Colonic mucosa (tissue), 4 donors: ENCODE measurements at regions not wholly inside any gene's neighbourhood (a gene's known extent, or its start where the extent isn't known, plus 50 kb on each side); places are given as distances from the start of the nearest gene placed in this dataset.

Experiments
- DNase-seq: peaks from one replicate; pipeline ENCODE4 v3.0.0-alpha.2; 2020
- H3K27ac ChIP-seq: fragments of 200-600 bp; one replicate; pipeline ENCODE4 v1.8.0; 2021
- H3K27me3 ChIP-seq: fragments of 200-600 bp; one replicate; pipeline ENCODE4 v1.8.0; 2021
- H3K36me3 ChIP-seq: fragments of 200-600 bp; one replicate; pipeline ENCODE4 v1.8.0; 2021
- H3K4me1 ChIP-seq: fragments of 200-600 bp; one replicate; pipeline ENCODE4 v1.8.0; 2021; ENCODE audit warnings: mild to moderate bottlenecking
- H3K4me3 ChIP-seq: fragments of 200-600 bp; one replicate; pipeline ENCODE4 v1.8.0; 2021
- H3K9ac ChIP-seq, 2 donors: one replicate each; pipeline ENCODE4 v1.7.0; 2013; ENCODE audit warnings: control low read depth in 2 of 2, low read depth in 2 of 2, low read length in 2 of 2
- H3K9me3 ChIP-seq: fragments of 200-600 bp; one replicate; pipeline ENCODE4 v1.8.0; 2021
- CTCF ChIP-seq: fragments of 200-600 bp; IDR thresholded peaks from one replicate; pipeline ENCODE4 v1.8.0; 2022; ENCODE audit warnings: antibody characterized with exemption, mild to moderate bottlenecking
- intact Hi-C: fragments of 100-400 bp; cut with DNase I; formaldehyde crosslinking; loops from one replicate; pipeline ENCODE4 v1.14.1; 2022
- donor health status: healthy.
- donor health status: DM: no; HTN: no; CAD: no.
- donor health status: DM: no; HTN: no; CAD: no.

- no peak for DNase-seq
- Histone ChIP-seq H3K4me3 (no peak overlapping the region), H3K36me3 (no peaks in the 10 kb centered on the region), H3K9me3 (no peaks in the 10 kb centered on the region), H3K27me3 (no peaks in the 10 kb centered on the region), H3K9ac (no peak overlapping the region), H3K27ac (no peak overlapping the region), H3K4me1 (peaks cover 12% of the 10 kb centered on the region)
- TF ChIP-seq CTCF, result no peak
- intact Hi-C loops, result no loop called here
Observed at GRCh38 chr14:65304963-65305362, 107.6 kb upstream of the FUT8 start.

- Histone ChIP-seq H3K9me3 (no peaks in the 10 kb centered on the region), H3K4me3 (no peak overlapping the region), H3K36me3 (no peaks in the 10 kb centered on the region), H3K9ac (no peak overlapping the region), H3K27me3 (no peaks in the 10 kb centered on the region), H3K4me1 (peaks cover 4% of the 10 kb centered on the region), H3K27ac (no peak overlapping the region)
- intact Hi-C loops, result no loop called here
- TF ChIP-seq CTCF, result no peak
- DNase-seq, result no peak
Observed at GRCh38 chr14:65308536-65308935, 104.0 kb upstream of the FUT8 start.

- no peak overlapping the region for H3K27ac ChIP-seq
Observed at GRCh38 chr14:65310568-65310967, 102.0 kb upstream of the FUT8 start.

GRCh38 chr14:65312859-65313258 lies 99.7 kb upstream of the FUT8 start:
- Histone ChIP-seq H3K4me1 (no peaks in the 10 kb centered on the region), H3K36me3 (no peaks in the 10 kb centered on the region), H3K9me3 (no peaks in the 10 kb centered on the region), H3K27ac (no peak overlapping the region), H3K27me3 (no peaks in the 10 kb centered on the region), H3K4me3 (no peak overlapping the region), H3K9ac (no peak overlapping the region)
- TF ChIP-seq CTCF, result no peak
- intact Hi-C loops, result no loop called here
- DNase-seq, result no peak

More at GRCh38 chr14:65310568-65310967, 102.0 kb upstream of the FUT8 start:
- TF ChIP-seq CTCF, result no peak
- no peak for DNase-seq
- Histone ChIP-seq H3K4me1 (no peaks in the 10 kb centered on the region), H3K27me3 (no peaks in the 10 kb centered on the region), H3K9me3 (no peaks in the 10 kb centered on the region), H3K36me3 (no peaks in the 10 kb centered on the region), H3K9ac (no peak overlapping the region), H3K4me3 (no peak overlapping the region)
- intact Hi-C loops, result no loop called here

- H3K9me3 ChIP-seq, result no peaks in the 10 kb centered on the region
- H3K4me1 ChIP-seq, result no peaks in the 10 kb centered on the region
- no peak overlapping the region for H3K4me3 ChIP-seq
- intact Hi-C loops, result no loop called here
- H3K27me3 ChIP-seq, result no peaks in the 10 kb centered on the region
- no peak for TF ChIP-seq CTCF
- no peaks in the 10 kb centered on the region for H3K36me3 ChIP-seq
- H3K27ac ChIP-seq, result no peak overlapping the region
- DNase-seq, result no peak
- no peak overlapping the region for H3K9ac ChIP-seq
Observed at GRCh38 chr14:65318636-65319506, 93.7 kb upstream of the FUT8 start.
